ENCODE measurements at regions not wholly inside any gene's neighbourhood (a gene's known extent, or its start where the extent isn't known, plus 50 kb on each side); places are given as distances from the start of the nearest gene placed in this dataset.

- no peak for DNase-seq (ENCODE audit: low read depth)
These were observed 520.3 kb downstream of the CDH26 start for GRCh38 chr20:60478533-60478932.

GRCh38 chr20:60480950-60481742 is 522.9 kb downstream of the CDH26 start:
- no peak for DNase-seq (ENCODE audit: low read depth)

GRCh38 chr20:60481743-60482133 is 523.5 kb downstream of the CDH26 start:
- no peak for DNase-seq (ENCODE audit: low read depth)

DNA sequence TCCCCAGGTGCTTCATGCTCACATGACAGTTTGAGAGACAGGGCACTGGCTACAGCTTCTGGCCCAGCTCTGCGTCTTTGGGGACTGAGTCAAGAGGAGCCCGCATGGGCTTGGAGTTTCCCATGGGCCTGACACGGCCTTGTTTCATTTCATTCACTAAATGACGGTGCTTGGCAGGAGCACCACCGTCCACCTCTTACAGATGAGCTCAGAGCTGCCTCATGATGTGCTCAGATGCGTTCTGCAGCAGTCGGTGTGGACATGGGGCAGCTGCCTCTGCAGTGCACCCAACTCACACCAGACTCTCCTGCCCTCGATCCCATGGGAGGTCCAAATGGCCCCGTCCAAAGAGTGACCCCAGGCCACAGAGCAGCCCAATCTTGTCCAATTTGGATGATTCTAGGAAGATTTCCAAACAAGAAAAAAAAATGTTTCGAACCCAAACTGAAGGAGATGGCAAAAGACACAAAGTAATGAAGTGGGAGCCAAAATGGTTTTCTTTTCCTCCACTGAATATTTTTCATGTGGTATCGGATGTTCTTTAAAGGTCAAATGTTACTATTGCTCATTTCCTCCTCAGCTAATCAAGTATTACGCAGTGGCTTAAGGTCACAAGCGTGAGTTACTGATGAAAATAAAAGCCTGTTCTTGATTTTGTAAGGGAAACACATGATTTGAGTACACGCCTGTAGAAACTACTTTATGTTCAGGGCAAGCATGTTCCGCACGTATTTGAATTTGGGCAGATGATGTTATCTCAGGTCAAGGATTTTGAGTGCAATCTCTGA is 524.2 kb downstream of the CDH26 start:
- no peak for DNase-seq (ENCODE audit: low read depth)

- DNase-seq (ENCODE audit: low read depth): no peak
These were observed 525.1 kb downstream of the CDH26 start for GRCh38 chr20:60483371-60483770.

DNA sequence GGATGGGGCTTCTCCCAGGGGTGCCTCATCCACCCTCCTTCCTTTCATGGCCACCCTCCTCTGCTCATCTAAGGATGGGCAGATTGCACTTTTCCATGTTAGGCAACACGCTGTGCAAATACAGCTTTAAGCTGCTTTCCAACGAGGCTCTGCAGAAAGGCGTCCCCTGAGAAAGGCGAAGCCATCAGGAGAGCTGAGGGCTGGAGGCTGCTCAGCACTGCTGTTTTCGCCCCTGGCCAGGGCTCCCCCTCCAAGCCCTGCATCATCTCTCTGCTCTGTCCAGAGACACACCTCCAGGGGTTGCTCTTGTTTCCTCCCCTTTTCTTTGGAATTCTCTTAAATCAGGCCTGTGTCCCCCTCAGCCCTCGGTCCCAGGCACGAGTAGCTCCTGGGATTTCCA is 526.1 kb downstream of the CDH26 start:
- no peak for DNase-seq (ENCODE audit: low read depth)

DNA sequence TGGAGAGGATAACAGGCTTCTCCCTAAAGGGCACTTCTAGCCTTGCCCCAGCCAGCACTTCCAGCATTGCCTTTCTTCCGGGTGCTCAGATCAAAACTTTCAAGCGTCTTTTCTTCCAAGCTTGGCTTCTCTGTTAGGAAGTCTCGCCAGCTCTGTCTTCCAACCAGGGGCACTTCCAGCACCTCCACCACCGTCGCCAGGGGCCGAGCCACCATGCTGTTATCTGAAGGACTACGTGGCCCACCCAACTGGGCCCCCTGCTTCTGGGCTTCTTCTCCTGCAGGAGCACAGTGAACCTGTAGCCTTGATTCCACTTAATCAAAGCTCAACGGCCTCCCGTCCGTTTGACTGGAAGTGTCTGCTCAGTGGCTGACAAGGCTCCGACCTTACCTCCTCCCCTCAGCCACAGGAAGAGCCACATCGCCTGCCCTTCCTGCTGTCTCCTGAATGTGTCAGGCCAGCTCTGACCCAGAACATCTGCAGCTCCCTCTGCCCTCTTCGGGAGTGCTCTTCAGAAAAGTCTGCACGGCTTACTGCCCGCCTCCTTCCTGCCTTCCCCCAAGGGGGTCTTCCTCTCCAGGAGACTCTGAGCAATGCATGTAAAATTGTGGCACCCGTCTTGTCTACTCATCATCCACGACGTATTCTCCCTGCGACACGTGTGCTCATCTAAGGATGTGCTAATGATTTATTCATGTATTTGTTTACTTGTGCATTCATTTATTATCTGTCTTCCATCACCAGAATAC is 527.0 kb downstream of the CDH26 start:
- DNase-seq (ENCODE audit: low read depth): no peak

DNA sequence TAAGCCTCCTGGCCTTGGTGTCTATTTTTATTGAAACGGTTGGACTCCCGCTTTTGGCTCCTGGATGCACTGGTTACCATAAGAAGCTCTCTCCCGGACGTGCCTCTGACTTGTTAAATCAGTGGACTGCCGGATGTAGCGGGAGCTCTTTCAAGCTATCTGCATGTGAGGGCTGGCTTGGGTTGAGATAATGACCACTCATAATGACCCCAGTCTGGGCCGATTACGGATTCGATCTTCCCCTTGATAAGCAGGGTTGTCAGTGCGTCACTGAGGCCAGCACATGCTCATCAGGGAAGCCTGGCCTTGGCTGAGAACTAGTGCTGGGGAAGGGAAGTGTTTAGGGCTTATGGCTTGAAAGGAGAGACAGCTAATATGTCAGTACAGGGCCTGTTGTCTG is 528.1 kb downstream of the CDH26 start:
- DNase-seq (ENCODE audit: low read depth): no peak

GRCh38 chr20:60486937-60487336 is 528.7 kb downstream of the CDH26 start:
- no peak for DNase-seq (ENCODE audit: low read depth)

DNA sequence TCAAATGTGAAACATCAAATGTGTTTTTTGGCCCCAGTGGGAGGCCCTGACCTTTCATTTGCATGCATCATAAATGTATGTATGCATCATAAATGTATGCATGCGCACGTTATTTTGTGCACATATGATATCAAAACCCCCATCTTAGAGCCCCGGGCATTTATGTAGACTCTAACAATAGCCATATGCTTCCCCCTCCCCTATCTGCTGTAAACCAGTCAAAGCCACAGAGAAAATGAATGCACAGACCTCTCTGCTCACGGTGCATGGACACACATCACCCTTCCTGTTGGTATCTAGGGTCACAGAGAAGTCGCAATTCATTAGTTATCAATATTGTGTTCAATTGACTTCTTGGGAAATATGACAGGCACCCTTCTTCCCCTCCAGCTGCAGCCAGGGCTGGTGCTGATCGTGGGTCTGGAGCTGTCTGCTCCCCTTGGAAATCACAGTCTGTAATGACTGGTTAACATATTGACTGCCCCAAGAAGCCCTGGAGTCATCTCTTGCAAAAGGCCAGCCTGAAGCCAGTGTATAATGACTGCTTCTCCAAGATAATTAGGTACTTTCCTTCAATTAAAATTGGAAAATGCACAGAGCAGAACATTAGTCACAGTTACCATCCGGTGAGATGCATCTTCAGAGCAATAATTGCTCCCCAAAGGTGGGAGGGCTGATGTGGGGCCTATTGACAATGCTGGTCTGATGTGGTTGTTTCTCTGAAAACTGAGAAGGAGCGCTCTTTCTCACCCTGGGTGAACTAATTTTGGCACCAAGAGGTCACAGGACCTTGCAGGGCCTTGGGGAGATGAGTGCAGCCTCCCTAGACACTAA is 532.2 kb downstream of the CDH26 start:
- no peak for DNase-seq (ENCODE audit: low read depth)

DNA sequence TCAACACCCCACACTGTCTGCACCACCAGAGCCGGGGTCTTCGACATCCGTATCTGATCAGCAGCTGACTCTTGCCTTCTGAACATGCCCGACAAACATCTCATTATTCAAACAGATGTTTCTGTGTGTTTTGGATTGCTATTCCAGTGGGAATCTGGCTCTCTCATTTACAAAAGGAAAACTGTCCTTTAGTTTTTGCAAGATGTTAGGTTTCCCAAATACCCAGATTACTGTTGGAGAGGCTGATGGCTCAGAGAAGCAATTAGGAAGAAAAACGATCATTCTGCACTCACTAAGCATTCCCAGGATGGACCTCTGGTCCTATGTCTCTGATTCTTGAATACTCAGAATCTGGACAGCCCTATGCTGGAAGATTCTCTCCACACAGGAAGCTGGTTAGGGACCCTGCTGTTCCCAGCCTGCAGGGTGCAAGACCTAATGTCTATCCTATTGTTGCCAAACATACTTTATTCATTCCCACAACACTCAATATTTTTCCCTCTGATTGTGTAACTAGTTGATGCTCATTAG is 532.9 kb downstream of the CDH26 start:
- no peak for DNase-seq (ENCODE audit: low read depth)

GRCh38 chr20:60494476-60494875 is 536.3 kb downstream of the CDH26 start:
- no peak for DNase-seq (ENCODE audit: low read depth)

GRCh38 chr20:60497298-60498035 is 539.2 kb downstream of the CDH26 start:
- no peak for DNase-seq (ENCODE audit: low read depth)

DNA sequence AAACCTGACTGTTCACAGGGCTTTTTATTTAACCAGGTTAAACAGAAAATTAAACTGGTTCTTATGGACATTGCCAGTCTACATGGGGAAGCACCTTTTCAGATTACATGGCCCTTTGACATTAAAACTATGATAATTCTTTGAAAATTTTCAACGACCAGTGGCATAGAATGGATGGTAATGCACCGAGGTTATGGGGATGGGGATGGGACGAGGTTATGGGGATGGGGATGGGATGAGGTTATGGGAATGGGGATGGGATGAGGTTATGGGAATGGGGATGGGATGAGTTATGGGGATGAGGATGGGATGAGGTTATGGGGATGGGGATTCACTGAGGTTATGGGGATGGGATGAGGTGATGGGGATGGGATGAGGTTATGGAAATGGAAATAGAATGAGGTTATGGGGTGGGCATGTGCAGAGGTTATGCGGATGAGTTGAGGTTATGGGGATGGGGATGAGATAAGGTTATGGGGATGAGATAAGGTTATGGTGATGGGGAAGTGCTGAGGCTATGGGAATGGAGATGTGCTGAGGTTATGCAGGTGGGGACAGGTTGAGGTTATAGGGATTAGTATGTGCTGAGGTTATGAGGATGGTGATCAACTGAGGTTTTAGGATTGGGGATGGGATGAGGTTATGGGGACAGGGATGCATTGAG is 541.9 kb downstream of the CDH26 start:
- DNase-seq (ENCODE audit: low read depth): no peak

GRCh38 chr20:60501048-60501447 is 542.8 kb downstream of the CDH26 start:
- no peak for DNase-seq (ENCODE audit: low read depth)

- no peak for DNase-seq (ENCODE audit: low read depth)
These were observed 544.7 kb downstream of the CDH26 start for GRCh38 chr20:60502881-60503280.

DNA sequence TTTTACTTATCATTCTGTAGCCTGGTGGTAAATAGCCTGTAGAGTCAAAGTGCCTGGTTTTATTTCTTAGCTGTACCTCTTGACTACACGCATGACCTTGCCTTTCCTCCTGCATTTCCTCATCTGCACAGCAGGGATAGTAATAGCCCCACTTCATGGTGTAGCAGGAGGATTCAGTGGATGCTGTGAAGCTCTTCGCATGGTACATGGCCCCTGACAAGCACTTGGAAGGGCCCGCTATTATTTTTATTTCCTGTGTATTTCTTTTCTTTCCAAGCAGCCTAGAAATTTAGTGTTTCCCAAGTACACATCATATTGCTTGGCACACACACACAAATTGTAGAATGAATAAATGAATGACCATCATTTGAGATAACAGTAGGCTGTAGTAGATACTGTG is 547.2 kb downstream of the CDH26 start:
- no peak for DNase-seq (ENCODE audit: low read depth)

DNA sequence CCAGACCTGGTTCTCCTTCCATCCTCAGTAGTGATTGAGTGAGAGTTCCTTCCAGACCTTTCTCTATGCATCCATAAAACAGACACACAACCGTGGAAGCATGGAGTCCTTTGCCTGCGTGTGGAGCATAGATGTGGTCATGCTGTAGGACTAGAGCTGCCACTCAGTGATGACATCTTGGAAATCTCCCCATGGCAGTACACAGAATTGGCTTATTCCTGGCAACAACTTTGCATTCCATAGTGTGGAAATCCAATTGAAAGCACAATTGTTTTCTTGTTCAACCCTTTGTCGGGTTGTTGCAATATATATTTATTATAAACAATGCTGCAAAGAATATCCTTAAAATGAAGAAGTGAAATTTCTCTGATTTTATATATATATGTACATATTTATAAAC is 547.8 kb downstream of the CDH26 start:
- DNase-seq (ENCODE audit: low read depth): no peak

GRCh38 chr20:60507087-60507694 is 549.0 kb downstream of the CDH26 start:
- no peak for DNase-seq (ENCODE audit: low read depth)

DNA sequence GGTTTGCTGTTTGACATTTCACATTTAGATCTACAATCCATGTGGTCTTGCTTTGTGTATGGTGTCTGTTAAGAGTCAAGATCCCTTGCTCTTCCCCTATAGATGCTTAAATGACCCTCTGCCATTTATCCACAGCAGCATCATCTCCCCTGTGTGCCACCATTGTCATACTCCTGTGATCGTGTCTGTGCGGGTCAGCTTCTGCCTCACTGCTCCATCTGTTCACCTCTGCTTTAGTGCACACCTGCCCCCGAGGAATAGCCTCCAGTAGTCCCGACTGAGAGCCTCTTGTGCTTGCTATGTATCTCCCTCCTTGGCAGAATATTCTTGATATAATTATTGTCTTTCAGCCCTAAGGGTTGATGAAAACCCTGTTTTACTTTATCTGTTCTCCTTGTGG is 551.2 kb downstream of the CDH26 start:
- no peak for DNase-seq (ENCODE audit: low read depth)

All from forelimb muscle (tissue), 1 donor.